ENCODE measurements at regions not wholly inside any gene's neighbourhood (a gene's known extent, or its start where the extent isn't known, plus 50 kb on each side); places are given as distances from the start of the nearest gene placed in this dataset.
A peak's percentile ranks its signal among the peaks of the same experiment; 100 is the strongest.
"Not testable (repeated sequence)": the region's sequence is repeated elsewhere in the genome, so short reads cannot be mapped to it uniquely, and the experiment has no call there.

- no peak for DNase-seq (ENCODE audit: low read depth)
Measured at GRCh38 chr5:157972579-157972978, 113.6 kb upstream of the CLINT1 start.

- DNase-seq (ENCODE audit: low read depth) = no peak
Measured at GRCh38 chr5:157971571-157972216, 112.7 kb upstream of the CLINT1 start.

GRCh38 chr5:157968570-157968969, 109.6 kb upstream of the CLINT1 start:
- DNase-seq (ENCODE audit: low read depth) = not testable (repeated sequence)

- no peak for DNase-seq (ENCODE audit: low read depth)
Measured at GRCh38 chr5:157965989-157966388, 107.0 kb upstream of the CLINT1 start.

GRCh38 chr5:157965040-157965678, 106.2 kb upstream of the CLINT1 start:
- no peak for DNase-seq (ENCODE audit: low read depth)

- no peak for DNase-seq (ENCODE audit: low read depth)
Measured at GRCh38 chr5:157963761-157964160, 104.8 kb upstream of the CLINT1 start.

- DNase-seq (ENCODE audit: low read depth) = no peak
Measured at GRCh38 chr5:157963244-157963643, 104.3 kb upstream of the CLINT1 start.

- DNase-seq (ENCODE audit: low read depth) = not testable (repeated sequence)
Measured at GRCh38 chr5:157962686-157963085, 103.7 kb upstream of the CLINT1 start.

- no peak for DNase-seq (ENCODE audit: low read depth)
Measured at GRCh38 chr5:157961896-157962590, 103.1 kb upstream of the CLINT1 start.

GRCh38 chr5:157961176-157961575, 102.2 kb upstream of the CLINT1 start:
- no peak for DNase-seq (ENCODE audit: low read depth)

- no peak for DNase-seq (ENCODE audit: low read depth)
Measured at GRCh38 chr5:157959370-157959769, 100.4 kb upstream of the CLINT1 start.

GRCh38 chr5:157956271-157956885, 97.4 kb upstream of the CLINT1 start:
- no peak for DNase-seq (ENCODE audit: low read depth)

- no peak for DNase-seq (ENCODE audit: low read depth)
Measured at GRCh38 chr5:157955541-157956172, 96.7 kb upstream of the CLINT1 start.

- no peak for DNase-seq (ENCODE audit: low read depth)
Measured at GRCh38 chr5:157952374-157952685, 93.4 kb upstream of the CLINT1 start.

- no peak for DNase-seq (ENCODE audit: low read depth)
Measured at GRCh38 chr5:157951673-157952373, 92.9 kb upstream of the CLINT1 start.

- no peak for DNase-seq (ENCODE audit: low read depth)
Measured at GRCh38 chr5:157949520-157949919, 90.6 kb upstream of the CLINT1 start.

GRCh38 chr5:157948738-157949410, 89.9 kb upstream of the CLINT1 start:
- peak; percentile 85 for DNase-seq (ENCODE audit: low read depth)

- DNase-seq (ENCODE audit: low read depth) = no peak
Measured at GRCh38 chr5:157947156-157947555, 88.2 kb upstream of the CLINT1 start.

GRCh38 chr5:157945822-157946221, 86.9 kb upstream of the CLINT1 start:
- not testable (repeated sequence) for DNase-seq (ENCODE audit: low read depth)

GRCh38 chr5:157944938-157945337, 86.0 kb upstream of the CLINT1 start:
- DNase-seq (ENCODE audit: low read depth) = no peak

GRCh38 chr5:157944077-157944633, 85.2 kb upstream of the CLINT1 start:
- no peak for DNase-seq (ENCODE audit: low read depth)
